ENCODE measurements at regions not wholly inside any gene's neighbourhood (a gene's known extent, or its start where the extent isn't known, plus 50 kb on each side); places are given as distances from the start of the nearest gene placed in this dataset.
"Not testable (repeated sequence)": the region's sequence is repeated elsewhere in the genome, so short reads cannot be mapped to it uniquely, and the experiment has no call there.

DNA sequence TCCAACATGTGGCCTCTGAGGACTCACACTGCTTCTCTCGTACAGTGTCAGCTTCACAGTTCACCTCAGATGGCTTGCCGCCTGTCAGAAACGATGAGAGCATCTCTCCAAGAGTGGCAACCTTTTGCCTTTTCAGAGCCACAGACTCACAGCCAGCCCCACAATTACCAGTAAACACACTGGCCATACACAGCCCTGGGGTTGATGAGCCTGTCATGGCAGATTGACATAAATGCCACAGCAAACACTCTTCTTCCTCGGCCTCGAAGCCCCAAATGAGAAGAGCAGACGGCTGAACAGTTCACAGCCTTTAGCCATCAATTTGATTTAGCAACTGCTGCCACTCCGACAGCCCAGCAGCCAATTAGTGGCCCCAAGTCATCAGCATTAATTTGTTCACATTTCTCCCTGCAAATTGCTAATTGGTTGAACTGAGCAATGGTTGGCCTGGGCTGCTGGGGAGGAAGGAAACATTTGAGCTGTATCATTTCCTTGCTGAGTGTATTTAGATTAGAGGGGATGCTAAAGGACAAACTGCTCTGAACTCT is 1142.9 kb downstream of the SORCS3 start:
- no peak for DNase-seq (ENCODE audit: low read depth)

DNA sequence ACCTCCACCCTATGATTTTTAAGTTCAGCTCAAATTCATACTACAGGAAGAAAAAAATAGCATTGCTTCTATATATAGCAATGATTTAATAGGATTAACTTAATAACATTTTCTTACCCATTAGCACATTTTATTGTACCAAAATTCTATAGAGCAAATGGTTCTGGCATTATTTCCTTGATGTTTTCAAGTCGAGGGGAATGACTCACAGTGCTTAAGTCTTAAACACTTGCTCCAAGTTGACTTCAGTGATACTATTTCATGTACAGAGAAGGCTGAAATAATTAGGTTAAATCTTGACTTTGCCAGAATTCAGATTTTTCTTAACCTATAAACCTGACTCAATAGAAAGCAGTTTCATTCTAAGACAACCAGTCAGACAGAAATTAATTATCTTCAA is 1133.8 kb downstream of the SORCS3 start:
- no peak for DNase-seq (ENCODE audit: low read depth)

DNA sequence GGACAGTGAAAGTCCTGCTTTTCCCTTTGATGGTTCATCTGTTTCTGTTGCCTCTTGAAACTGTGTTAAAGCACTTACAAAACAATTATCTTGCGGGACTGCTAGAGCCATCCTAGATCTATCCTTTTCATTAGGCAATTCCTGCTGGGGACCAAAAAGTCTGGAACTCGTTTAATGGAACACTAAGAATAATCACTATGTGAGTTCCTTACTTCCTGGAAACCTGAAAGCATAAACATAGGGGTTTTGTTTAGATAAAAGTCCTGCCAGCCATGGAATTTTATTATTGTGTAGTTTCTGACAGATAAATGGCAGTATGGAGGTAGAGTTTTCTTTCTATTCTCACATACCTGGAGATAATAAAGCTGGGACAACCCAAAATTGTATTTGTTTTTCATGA is 1133.3 kb downstream of the SORCS3 start:
- DNase-seq (ENCODE audit: low read depth) = no peak

GRCh38 chr10:105770524-105771212 is 1129.6 kb downstream of the SORCS3 start:
- DNase-seq (ENCODE audit: low read depth) = no peak

GRCh38 chr10:105769248-105770184 is 1128.4 kb downstream of the SORCS3 start:
- DNase-seq (ENCODE audit: low read depth) = no peak

- DNase-seq (ENCODE audit: low read depth) = no peak
These were observed 1122.5 kb downstream of the SORCS3 start for GRCh38 chr10:105763611-105764010.

DNA sequence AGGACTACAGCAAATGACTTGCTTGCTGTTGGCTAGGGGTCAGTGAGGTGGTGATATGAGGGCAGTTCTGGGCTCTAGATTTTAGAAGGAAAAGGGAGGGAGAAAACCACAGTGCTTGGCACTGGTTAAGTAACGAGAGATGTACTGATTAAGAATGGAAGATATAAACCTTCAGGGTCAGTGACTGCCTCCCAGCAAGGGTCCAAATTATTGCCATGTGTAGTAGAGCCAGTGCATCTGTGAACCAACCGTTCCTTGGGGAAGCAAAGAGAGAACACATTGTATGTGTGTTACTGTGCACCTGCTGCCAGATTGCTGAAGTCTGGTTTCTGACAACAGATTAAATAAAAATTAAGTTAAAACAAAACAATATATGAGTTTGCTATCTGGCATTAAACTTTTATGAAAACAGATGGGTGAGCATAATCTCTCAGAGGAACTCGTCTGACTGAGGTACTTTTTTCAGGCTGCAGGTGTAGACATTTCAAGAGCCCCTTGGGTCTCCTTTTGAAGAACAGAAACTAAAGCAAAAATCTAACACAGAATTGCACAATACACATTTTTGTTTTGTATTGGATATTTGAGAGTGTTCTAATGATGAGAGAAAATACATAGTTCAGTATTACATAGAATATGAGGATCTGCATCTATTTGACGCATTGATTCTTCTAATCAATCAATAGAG is 1120.6 kb downstream of the SORCS3 start:
- DNase-seq (ENCODE audit: low read depth) = no peak

GRCh38 chr10:105759669-105760068 is 1118.6 kb downstream of the SORCS3 start:
- no peak for DNase-seq (ENCODE audit: low read depth)

GRCh38 chr10:105758209-105758998 is 1117.3 kb downstream of the SORCS3 start:
- DNase-seq (ENCODE audit: low read depth) = no peak

DNA sequence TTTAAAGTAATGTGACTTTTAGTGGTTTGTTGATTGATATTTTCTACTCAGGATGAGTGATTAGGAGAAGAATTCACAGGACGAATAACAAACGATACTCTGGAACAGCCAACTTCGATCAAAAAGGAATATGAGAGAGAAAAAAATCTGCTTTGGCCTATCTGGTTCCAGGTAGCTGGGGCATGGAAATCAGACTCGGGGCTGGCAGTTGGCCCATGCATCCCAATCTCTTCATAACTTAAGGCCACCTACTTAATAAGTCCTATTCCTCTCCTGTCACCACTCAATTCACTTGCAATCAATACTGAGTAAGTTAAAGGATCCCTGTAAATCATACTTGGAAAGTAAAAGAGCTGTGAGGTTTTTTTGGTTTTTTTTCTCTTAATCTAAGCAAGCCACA is 1116.2 kb downstream of the SORCS3 start:
- no peak for DNase-seq (ENCODE audit: low read depth)

GRCh38 chr10:105756386-105756785 is 1115.3 kb downstream of the SORCS3 start:
- no peak for DNase-seq (ENCODE audit: low read depth)

DNA sequence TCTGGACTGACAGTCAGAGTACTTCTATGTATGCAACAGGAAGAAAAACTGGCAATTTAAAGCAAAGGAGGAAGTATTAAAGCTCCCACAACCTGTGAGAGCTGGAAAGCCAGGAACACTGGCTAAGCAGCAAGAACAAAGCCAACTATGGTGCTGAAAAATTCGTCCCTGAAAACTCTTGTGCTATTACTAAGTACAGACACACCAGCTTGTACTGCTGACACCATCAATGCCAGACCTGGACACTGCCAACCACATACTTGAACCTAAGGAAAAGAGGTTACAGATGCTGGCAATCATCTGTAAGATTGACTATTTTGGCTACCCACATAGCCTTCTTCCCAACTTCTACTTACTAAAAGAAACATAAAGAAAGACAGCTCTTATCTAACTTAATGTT is 1110.6 kb downstream of the SORCS3 start:
- no peak for DNase-seq (ENCODE audit: low read depth)

DNA sequence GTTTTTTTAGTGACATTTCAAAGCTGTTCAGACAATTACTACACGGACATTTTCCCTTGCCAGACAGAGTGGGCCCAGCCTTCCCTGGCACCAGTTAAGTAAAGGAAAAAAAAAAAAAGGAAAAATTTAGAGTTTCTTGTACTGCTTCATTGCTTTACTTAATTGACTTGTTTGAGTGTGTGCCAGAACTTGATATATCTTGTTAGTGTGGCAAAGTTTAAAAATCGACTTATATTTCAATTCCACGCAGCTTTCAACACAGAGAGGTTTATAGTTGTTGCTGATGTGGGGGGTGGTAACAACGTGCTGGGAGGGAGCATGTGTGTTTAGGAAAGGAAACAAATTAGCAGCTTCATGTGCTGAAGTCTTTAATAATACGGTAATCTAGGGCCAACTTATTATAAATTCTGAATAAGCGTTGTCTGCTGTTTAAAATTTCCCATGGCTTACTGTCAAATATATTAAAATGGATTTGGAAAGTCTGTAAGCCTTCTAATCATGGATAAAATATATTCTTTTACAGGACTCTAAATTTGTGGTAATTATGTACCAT is 1104.6 kb downstream of the SORCS3 start:
- no peak for DNase-seq (ENCODE audit: low read depth)

DNA sequence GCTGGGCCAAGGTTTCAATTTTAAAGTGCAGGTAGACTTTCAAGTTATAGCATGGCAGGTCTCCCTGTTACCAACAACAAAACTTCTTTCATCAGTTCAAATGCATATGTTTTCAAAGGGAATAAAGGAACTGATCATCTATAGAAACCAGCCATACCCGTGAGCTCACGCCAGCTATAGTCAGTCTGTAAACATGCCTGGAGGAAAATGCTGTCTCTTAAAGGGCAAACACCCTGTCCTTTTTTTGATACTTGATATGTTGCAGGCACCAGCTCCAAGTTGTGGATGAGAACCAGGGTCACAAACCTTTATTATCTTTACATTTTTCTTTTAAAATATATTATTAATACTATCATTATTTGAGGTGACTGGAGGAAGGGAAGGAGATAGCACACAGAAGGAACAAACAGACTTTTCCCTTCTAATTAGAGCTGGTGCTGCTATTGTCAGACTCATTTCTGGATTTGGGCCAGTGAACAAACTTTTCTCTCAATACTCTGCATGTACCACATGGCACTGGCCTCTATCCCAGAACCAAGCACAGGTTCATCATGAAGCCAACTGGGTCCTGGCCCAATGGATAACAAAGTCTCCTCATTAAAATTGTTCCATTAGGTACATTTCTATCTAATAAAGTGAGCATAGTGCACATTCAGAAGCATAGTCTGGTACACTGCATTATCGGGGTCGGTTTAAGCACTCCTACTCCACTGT is 1102.4 kb downstream of the SORCS3 start:
- no peak for DNase-seq (ENCODE audit: low read depth)

DNA sequence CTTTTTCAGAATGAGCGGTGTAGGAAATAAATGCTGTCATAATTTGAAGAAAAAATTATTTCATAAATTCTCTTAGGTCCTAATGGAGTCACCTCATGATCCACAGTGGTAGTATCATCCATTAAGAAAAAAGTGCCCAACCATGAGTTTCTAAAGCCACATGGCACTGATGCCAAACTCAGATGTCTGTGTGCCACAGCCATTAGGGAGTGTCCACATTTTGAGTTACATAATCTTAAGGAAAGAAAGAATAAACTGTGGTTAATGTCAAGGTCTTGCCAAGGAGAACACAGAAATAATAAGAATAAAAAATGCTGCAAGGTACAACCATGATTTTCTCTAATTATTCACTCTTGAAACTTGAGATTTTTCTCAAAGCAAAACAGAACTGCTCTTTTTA is 1101.8 kb downstream of the SORCS3 start:
- no peak for DNase-seq (ENCODE audit: low read depth)

DNA sequence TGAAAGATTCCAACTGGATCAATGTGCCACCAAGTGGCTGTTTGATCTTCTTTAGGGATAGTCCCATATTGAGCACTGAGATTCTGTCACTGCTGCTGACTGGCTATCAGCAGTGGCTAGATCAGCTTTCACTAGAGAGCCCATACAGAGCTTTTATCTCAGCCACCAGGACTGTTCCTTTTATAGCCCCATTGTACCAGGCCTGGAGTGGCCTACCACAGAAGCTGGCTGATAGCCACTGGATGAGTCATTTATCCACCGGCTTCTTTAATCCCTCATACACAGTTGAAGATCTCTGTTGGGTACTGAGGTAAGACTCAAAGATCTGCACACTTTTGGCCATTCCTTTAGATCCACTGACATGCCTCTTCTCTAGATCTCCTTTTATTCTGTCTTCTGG is 1101.1 kb downstream of the SORCS3 start:
- DNase-seq (ENCODE audit: low read depth) = no peak

DNA sequence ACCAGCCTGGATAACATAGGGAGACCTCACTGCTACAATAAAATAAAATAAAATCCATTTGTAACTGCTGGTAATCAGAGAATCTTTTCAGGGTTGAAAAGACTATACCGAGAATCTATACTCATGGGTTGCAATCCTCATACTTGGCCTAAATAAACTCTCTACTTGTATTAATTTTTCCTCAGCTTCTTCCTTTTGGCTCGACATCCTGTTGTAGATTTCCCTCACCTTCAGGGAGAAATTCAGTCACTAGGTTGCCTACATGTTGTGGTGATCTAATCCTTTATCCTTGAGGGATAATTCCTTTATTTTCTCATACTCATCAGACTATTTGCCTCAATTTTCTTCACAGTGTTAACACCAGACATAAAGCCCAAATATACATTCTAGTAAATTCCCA is 1093.4 kb downstream of the SORCS3 start:
- no peak for DNase-seq (ENCODE audit: low read depth)

DNA sequence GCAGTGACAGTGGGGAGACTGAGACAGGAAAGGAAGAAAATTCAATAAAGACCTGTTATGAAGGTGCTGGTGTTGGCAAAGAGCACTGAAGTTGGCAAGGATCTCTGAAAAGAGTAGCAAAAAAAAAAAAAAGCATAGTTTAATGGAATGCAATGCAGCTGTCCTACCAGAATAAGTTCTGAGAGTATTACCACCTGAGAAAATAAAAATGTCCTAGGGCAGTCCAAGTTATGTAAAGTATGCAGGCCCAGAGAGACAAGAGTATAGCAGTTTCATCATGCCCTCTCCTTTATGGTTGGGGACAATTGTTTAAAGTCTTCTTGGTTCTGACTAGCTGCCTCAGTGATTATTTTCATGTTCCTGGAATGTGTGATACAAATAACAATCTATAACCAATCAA is 1092.8 kb downstream of the SORCS3 start:
- DNase-seq (ENCODE audit: low read depth) = no peak

- no peak for DNase-seq (ENCODE audit: low read depth)
These were observed 1088.3 kb downstream of the SORCS3 start for GRCh38 chr10:105729428-105729827.

DNA sequence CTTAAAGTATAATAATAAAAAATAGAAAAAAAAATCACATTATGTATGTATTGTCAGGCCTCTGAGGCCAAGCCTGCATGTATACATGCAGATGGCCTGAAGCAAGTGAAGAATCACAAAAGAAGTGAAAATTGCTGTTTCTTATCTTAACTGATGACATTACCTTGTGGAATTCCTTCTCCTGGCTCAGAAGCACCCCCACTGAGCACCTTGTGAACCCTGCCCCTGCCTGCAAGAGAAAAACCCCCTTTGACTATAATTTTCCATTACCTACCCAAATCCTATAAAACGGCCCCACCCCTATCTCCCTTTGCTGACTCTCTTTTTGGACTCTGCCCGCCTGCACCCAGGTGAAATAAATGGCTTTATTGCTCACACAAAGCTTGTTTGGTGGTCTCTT is 1086.5 kb downstream of the SORCS3 start:
- not testable (repeated sequence) for DNase-seq (ENCODE audit: low read depth)

DNA sequence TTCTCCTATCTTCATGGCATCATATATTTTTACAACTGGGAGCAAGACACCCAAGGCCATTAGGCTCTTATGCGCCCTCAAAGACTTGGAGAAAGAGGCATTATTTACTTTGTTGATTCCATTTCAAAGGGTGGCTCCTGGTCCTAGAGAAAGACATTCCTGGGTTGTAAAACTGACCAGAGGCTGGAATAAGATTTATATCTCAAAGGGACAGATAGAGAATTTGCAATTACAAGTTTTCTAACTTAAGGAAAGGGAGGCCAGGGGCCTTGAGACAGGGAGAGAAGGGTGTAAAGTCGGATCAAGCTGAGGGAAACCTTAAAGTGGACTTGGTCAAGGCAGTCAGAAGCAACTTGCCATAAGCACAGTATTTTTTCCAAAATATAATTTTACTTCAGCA is 1086.0 kb downstream of the SORCS3 start:
- no peak for DNase-seq (ENCODE audit: low read depth)
